Lower leg skin (tissue), 3 donors: ENCODE measurements at regions not wholly inside any gene's neighbourhood (a gene's known extent, or its start where the extent isn't known, plus 50 kb on each side); places are given as distances from the start of the nearest gene placed in this dataset.

Experiments
- POLR2A ChIP-seq, 2 donors: fragments of 450-650 bp; IDR thresholded peaks; one replicate each; pipeline ENCODE4 v1.6.1; 2016 to 2017; ENCODE audit warnings: antibody characterized with exemption in 2 of 2, mild to moderate bottlenecking in 1 of 2, moderate library complexity in 1 of 2
- TF ChIP-seq, protein P1 (sequence below), 3 donors: fragments of 450-650 bp; IDR thresholded peaks; one replicate each; pipeline ENCODE4 v1.5.1; 2016; ENCODE audit warnings: antibody characterized with exemption in 3 of 3, mild to moderate bottlenecking in 3 of 3, moderate library complexity in 2 of 3

DNA sequence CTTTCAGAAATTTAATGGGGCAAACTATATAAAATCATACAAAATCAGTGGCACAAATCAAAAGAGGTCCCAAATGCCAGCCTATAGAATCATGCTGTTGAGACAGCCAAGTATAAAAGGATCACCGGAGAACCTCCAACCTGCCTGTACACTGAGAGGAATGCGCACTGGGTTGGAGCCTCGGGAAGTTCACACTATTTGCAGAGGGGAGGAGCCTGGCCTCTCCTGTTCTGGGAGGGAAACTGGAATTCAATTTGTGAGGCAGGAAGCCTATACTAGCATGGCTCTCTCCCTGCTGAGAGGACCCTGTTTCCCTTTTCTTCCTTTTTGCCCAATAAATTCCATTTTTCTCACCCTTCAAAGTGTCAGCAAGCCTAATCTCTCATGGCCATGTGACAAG lies 406.0 kb downstream of the HINT1 start:
- TF ChIP-seq, protein P1, sequence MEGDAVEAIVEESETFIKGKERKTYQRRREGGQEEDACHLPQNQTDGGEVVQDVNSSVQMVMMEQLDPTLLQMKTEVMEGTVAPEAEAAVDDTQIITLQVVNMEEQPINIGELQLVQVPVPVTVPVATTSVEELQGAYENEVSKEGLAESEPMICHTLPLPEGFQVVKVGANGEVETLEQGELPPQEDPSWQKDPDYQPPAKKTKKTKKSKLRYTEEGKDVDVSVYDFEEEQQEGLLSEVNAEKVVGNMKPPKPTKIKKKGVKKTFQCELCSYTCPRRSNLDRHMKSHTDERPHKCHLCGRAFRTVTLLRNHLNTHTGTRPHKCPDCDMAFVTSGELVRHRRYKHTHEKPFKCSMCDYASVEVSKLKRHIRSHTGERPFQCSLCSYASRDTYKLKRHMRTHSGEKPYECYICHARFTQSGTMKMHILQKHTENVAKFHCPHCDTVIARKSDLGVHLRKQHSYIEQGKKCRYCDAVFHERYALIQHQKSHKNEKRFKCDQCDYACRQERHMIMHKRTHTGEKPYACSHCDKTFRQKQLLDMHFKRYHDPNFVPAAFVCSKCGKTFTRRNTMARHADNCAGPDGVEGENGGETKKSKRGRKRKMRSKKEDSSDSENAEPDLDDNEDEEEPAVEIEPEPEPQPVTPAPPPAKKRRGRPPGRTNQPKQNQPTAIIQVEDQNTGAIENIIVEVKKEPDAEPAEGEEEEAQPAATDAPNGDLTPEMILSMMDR (IDR thresholded peaks at IDR 0.05): no peak
- TF ChIP-seq POLR2A (IDR thresholded peaks at IDR 0.05): no peak
